Sigmoid colon (tissue), 4 donors: ENCODE measurements at regions not wholly inside any gene's neighbourhood (a gene's known extent, or its start where the extent isn't known, plus 50 kb on each side); places are given as distances from the start of the nearest gene placed in this dataset.

Experiments used
- CTCF ChIP-seq, 4 experiments: fragments of 450-650 bp in 3 of 4; fragments of 200-600 bp in 1 of 4; IDR thresholded peaks; one replicate each; pipeline ENCODE4 v1.5.1; 2016 to 2019; ENCODE audit warnings: antibody characterized with exemption in 4 of 4, mild to moderate bottlenecking in 3 of 4, moderate library complexity in 2 of 4
- EP300 ChIP-seq, 4 donors: sonication (generic); formaldehyde crosslinking; IDR thresholded peaks; one replicate each; pipeline ENCODE4 v1.6.1; 2017; ENCODE audit warnings: antibody characterized with exemption in 4 of 4
- POLR2AphosphoS5 ChIP-seq, 4 donors: sonication (generic); formaldehyde crosslinking; IDR thresholded peaks; one replicate each; pipeline ENCODE4 v1.6.1; 2017; ENCODE audit warnings: antibody characterized with exemption in 4 of 4

DNA sequence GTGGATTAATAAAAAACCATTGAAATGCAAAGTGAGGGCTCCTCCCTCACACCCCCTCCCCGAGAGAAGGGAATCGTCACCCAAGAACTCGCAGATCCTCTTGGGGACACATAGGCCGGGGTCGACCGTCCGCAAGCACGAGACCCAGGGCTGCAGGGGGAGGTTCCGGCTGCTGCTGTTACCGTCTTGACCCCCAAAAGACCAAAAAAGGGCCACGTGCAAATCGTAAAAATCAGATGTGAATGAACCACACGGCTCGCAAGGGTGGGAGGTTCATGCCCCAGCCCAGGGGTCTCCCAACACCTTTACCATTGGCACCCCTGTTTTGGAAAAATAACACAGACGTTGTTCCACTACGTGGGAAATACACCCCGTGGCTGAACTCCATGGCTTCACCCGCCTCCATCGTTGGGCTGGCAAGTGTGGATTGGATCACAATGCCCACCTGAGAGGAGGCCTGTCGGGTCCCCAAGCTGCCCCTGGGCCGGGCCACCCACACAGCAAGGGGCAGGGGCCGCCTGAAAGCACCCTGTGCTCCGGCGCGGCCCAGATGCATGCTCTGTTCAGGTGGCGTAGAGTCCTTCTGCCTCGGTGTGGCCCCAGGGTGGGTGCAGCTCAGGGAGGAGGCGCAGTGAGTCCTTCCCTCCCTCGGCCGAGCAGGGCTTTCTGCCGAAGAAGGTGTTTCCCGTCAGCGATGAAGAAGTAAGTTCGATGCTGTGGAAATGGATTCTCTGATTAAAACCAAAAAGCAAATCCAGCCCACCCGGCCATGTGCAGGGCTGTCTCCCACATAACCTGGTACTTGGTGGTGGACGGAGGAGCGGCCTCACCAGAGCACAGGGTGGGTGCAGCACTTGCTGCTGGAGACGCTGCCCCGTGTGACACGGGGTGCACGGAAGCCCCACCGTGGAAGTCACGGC is 85.0 kb downstream of the YTHDF1 start:
- TF ChIP-seq CTCF (IDR thresholded peaks at IDR 0.05) = no peak
- no peak for TF ChIP-seq POLR2AphosphoS5 (IDR thresholded peaks at IDR 0.05)
- no peak for TF ChIP-seq EP300 (IDR thresholded peaks at IDR 0.05)
